IgD-negative memory B cell (primary cell): ENCODE measurements at regions not wholly inside any gene's neighbourhood (a gene's known extent, or its start where the extent isn't known, plus 50 kb on each side); places are given as distances from the start of the nearest gene placed in this dataset.

Source experiments
- H3K27ac Mint-ChIP-seq, 3 donors: one replicate each; pipeline ENCODE4 v1.8.0; 2020 to 2022; ENCODE audit warnings: mild to moderate bottlenecking in 3 of 3, mixed read lengths in 3 of 3, moderate library complexity in 1 of 3
- H3K27me3 Mint-ChIP-seq: one replicate; pipeline ENCODE4 v1.8.0; 2021; ENCODE audit warnings: mixed read lengths
- H3K36me3 Mint-ChIP-seq: one replicate; pipeline ENCODE4 v1.8.0; 2020; ENCODE audit warnings: mild to moderate bottlenecking, mixed read lengths
- H3K4me1 Mint-ChIP-seq, 3 donors: one replicate each; pipeline ENCODE4 v1.8.0; 2020 to 2022; ENCODE audit warnings: mixed read lengths in 3 of 3, mild to moderate bottlenecking in 1 of 3
- H3K4me3 Mint-ChIP-seq, 4 donors: one replicate each; pipeline ENCODE4 v1.8.0; 2020 to 2022; ENCODE audit warnings: mild to moderate bottlenecking in 4 of 4, mixed read lengths in 4 of 4, moderate library complexity in 3 of 4
- H3K9me3 Mint-ChIP-seq, 3 donors: one replicate each; pipeline ENCODE4 v1.8.0; 2020 to 2021; ENCODE audit warnings: mixed read lengths in 3 of 3, mild to moderate bottlenecking in 1 of 3

GRCh38 chr2:139790136-139790535 lies 1009.9 kb upstream of the NXPH2 start:
- H3K4me3 Mint-ChIP-seq = no peak overlapping the region
- no peaks in the 10 kb centered on the region for H3K27me3 Mint-ChIP-seq
- no peak overlapping the region for H3K27ac Mint-ChIP-seq
- H3K4me1 Mint-ChIP-seq = no peaks in the 10 kb centered on the region
- H3K9me3 Mint-ChIP-seq = peaks cover 0 to under 1% (median 0%) of the 10 kb centered on the region in 3 donors
- H3K36me3 Mint-ChIP-seq = no peaks in the 10 kb centered on the region

- no peaks in the 10 kb centered on the region for H3K27me3 Mint-ChIP-seq
- no peaks in the 10 kb centered on the region for H3K4me1 Mint-ChIP-seq
Measured at GRCh38 chr2:139778732-139779131, 998.5 kb upstream of the NXPH2 start.

GRCh38 chr2:139773720-139774277 lies 993.6 kb upstream of the NXPH2 start:
- Mint-ChIP-seq H3K27me3 (no peaks in the 10 kb centered on the region), H3K9me3 (peaks cover 0 to 8% (median 6%) of the 10 kb centered on the region in 3 donors), H3K4me3 (no peak overlapping the region), H3K4me1 (no peaks in the 10 kb centered on the region), H3K27ac (no peak overlapping the region), H3K36me3 (no peaks in the 10 kb centered on the region)

More at GRCh38 chr2:139778732-139779131, 998.5 kb upstream of the NXPH2 start:
- H3K9me3 Mint-ChIP-seq = peaks cover 0 to 4% (median 2%) of the 10 kb centered on the region in 3 donors
- no peak overlapping the region for H3K27ac Mint-ChIP-seq
- no peaks in the 10 kb centered on the region for H3K36me3 Mint-ChIP-seq
- no peak overlapping the region for H3K4me3 Mint-ChIP-seq

- Mint-ChIP-seq H3K27ac (no peak overlapping the region), H3K27me3 (no peaks in the 10 kb centered on the region), H3K36me3 (no peaks in the 10 kb centered on the region), H3K4me1 (no peaks in the 10 kb centered on the region), H3K9me3 (peaks cover 0 to 8% (median 4%) of the 10 kb centered on the region in 3 donors), H3K4me3 (no peak overlapping the region)
Measured at GRCh38 chr2:139769633-139770032, 989.4 kb upstream of the NXPH2 start.

GRCh38 chr2:139763705-139764104 lies 983.5 kb upstream of the NXPH2 start:
- Mint-ChIP-seq H3K27me3 (no peaks in the 10 kb centered on the region), H3K4me1 (no peaks in the 10 kb centered on the region), H3K27ac (no peak overlapping the region), H3K36me3 (no peaks in the 10 kb centered on the region), H3K9me3 (peaks cover 0 to 3% (median 0%) of the 10 kb centered on the region in 3 donors), H3K4me3 (no peak overlapping the region)

GRCh38 chr2:139759000-139759505 lies 978.9 kb upstream of the NXPH2 start:
- Mint-ChIP-seq H3K4me1 (no peaks in the 10 kb centered on the region), H3K27me3 (no peaks in the 10 kb centered on the region), H3K4me3 (no peak overlapping the region), H3K9me3 (peaks cover 0 to 16% (median 5%) of the 10 kb centered on the region in 3 donors), H3K27ac (no peak overlapping the region), H3K36me3 (peaks cover 2% of the 10 kb centered on the region)

- H3K36me3 Mint-ChIP-seq = no peaks in the 10 kb centered on the region
- no peak overlapping the region for H3K27ac Mint-ChIP-seq
- no peaks in the 10 kb centered on the region for H3K27me3 Mint-ChIP-seq
- no peaks in the 10 kb centered on the region for H3K4me1 Mint-ChIP-seq
- no peak overlapping the region for H3K4me3 Mint-ChIP-seq
- H3K9me3 Mint-ChIP-seq = peaks cover 2 to 29% (median 11%) of the 10 kb centered on the region in 3 donors
Measured at GRCh38 chr2:139746901-139747300, 966.7 kb upstream of the NXPH2 start.

- H3K4me3 Mint-ChIP-seq = no peak overlapping the region
- H3K9me3 Mint-ChIP-seq = peaks cover 2 to 22% (median 9%) of the 10 kb centered on the region in 3 donors
- no peak overlapping the region for H3K27ac Mint-ChIP-seq
- no peaks in the 10 kb centered on the region for H3K27me3 Mint-ChIP-seq
- no peaks in the 10 kb centered on the region for H3K36me3 Mint-ChIP-seq
- no peaks in the 10 kb centered on the region for H3K4me1 Mint-ChIP-seq
Measured at GRCh38 chr2:139744273-139744672, 964.1 kb upstream of the NXPH2 start.

GRCh38 chr2:139742216-139743172 lies 962.3 kb upstream of the NXPH2 start:
- H3K27ac Mint-ChIP-seq = no peak overlapping the region
- no peaks in the 10 kb centered on the region for H3K27me3 Mint-ChIP-seq
- no peaks in the 10 kb centered on the region for H3K36me3 Mint-ChIP-seq
- H3K4me1 Mint-ChIP-seq = no peaks in the 10 kb centered on the region
- H3K4me3 Mint-ChIP-seq = no peak overlapping the region
- peaks cover 0 to 18% (median 9%) of the 10 kb centered on the region in 3 donors for H3K9me3 Mint-ChIP-seq

GRCh38 chr2:139737659-139738058 lies 957.5 kb upstream of the NXPH2 start:
- Mint-ChIP-seq H3K4me3 (no peak overlapping the region), H3K27me3 (no peaks in the 10 kb centered on the region), H3K36me3 (no peaks in the 10 kb centered on the region), H3K4me1 (no peaks in the 10 kb centered on the region), H3K9me3 (peaks cover 0 to 4% (median 4%) of the 10 kb centered on the region in 3 donors), H3K27ac (no peak overlapping the region)

GRCh38 chr2:139730197-139730596 lies 950.0 kb upstream of the NXPH2 start:
- H3K9me3 Mint-ChIP-seq = peaks cover 0 to 3% (median 0%) of the 10 kb centered on the region in 3 donors
- H3K27me3 Mint-ChIP-seq = no peaks in the 10 kb centered on the region
- H3K36me3 Mint-ChIP-seq = no peaks in the 10 kb centered on the region
- H3K4me1 Mint-ChIP-seq = no peaks in the 10 kb centered on the region
- H3K27ac Mint-ChIP-seq = no peak overlapping the region
- H3K4me3 Mint-ChIP-seq = no peak overlapping the region

- Mint-ChIP-seq H3K36me3 (no peaks in the 10 kb centered on the region), H3K27me3 (no peaks in the 10 kb centered on the region), H3K4me3 (no peak overlapping the region), H3K27ac (no peak overlapping the region), H3K9me3 (peaks cover 0 to 8% (median 5%) of the 10 kb centered on the region in 3 donors), H3K4me1 (no peaks in the 10 kb centered on the region)
Measured at GRCh38 chr2:139721411-139721995, 941.3 kb upstream of the NXPH2 start.

- H3K4me1 Mint-ChIP-seq = no peaks in the 10 kb centered on the region
- H3K9me3 Mint-ChIP-seq = peaks cover 0 to 8% (median 5%) of the 10 kb centered on the region in 3 donors
- H3K4me3 Mint-ChIP-seq = no peak overlapping the region
- no peaks in the 10 kb centered on the region for H3K36me3 Mint-ChIP-seq
- no peaks in the 10 kb centered on the region for H3K27me3 Mint-ChIP-seq
- peak overlapping the region in 1 of 3 donors; percentile 2 for H3K27ac Mint-ChIP-seq
Measured at GRCh38 chr2:139720056-139720455, 939.9 kb upstream of the NXPH2 start.

GRCh38 chr2:139704606-139705005 lies 924.4 kb upstream of the NXPH2 start:
- no peaks in the 10 kb centered on the region for H3K4me1 Mint-ChIP-seq
- peak overlapping the region in 1 of 3 donors; percentile 55 for H3K27ac Mint-ChIP-seq
- H3K36me3 Mint-ChIP-seq = no peaks in the 10 kb centered on the region
- H3K27me3 Mint-ChIP-seq = no peaks in the 10 kb centered on the region
- no peak overlapping the region for H3K4me3 Mint-ChIP-seq
- H3K9me3 Mint-ChIP-seq = peaks cover 0 to 3% (median 2%) of the 10 kb centered on the region in 3 donors

GRCh38 chr2:139694327-139694726 lies 914.1 kb upstream of the NXPH2 start:
- H3K9me3 Mint-ChIP-seq = no peaks in the 10 kb centered on the region
- H3K36me3 Mint-ChIP-seq = no peaks in the 10 kb centered on the region
- no peak overlapping the region for H3K27ac Mint-ChIP-seq
- no peaks in the 10 kb centered on the region for H3K4me1 Mint-ChIP-seq
- H3K27me3 Mint-ChIP-seq = no peaks in the 10 kb centered on the region
- H3K4me3 Mint-ChIP-seq = no peak overlapping the region
